Stomach (tissue), 8 donors: ENCODE measurements at regions not wholly inside any gene's neighbourhood (a gene's known extent, or its start where the extent isn't known, plus 50 kb on each side); places are given as distances from the start of the nearest gene placed in this dataset.

ENCODE experiments used
- DNase-seq, 2 donors: peaks; one replicate each; pipeline versions ENCODE4 v3.0.0 to v3.0.0-alpha.2; 2013 to 2019
- H3K27ac ChIP-seq, 5 donors: fragments of 200-600 bp in 4 of 5; sonication (generic) in 4 of 5; one replicate each; pipeline ENCODE4 v1.5.1; 2013 to 2019; ENCODE audit warnings: mild to moderate bottlenecking in 1 of 5, moderate library complexity in 1 of 5
- H3K27me3 ChIP-seq, 3 donors: fragments of 200-600 bp; sonication (generic); one replicate each; pipeline ENCODE4 v1.5.1; 2017 to 2019; ENCODE audit warnings: mixed run types in 1 of 3
- H3K36me3 ChIP-seq, 4 donors: fragments of 200-600 bp; sonication (generic); 1 replicate in 3 of 4; 2 replicates in 1 of 4; pipeline ENCODE4 v1.5.1; 2016 to 2019
- H3K4me1 ChIP-seq, 4 donors: fragments of 200-600 bp; sonication (generic); one replicate each; pipeline ENCODE4 v1.5.1; 2016 to 2019
- H3K4me3 ChIP-seq, 4 donors: fragments of 200-600 bp; sonication (generic) in 3 of 4; one replicate each; pipeline ENCODE4 v1.5.1; 2016 to 2019; ENCODE audit warnings: mild to moderate bottlenecking in 1 of 4
- H3K9me3 ChIP-seq, 4 donors: fragments of 200-600 bp; sonication (generic); one replicate each; pipeline ENCODE4 v1.5.1; 2016 to 2019
- EP300 ChIP-seq: sonication (generic); formaldehyde crosslinking; IDR thresholded peaks from one replicate; pipeline ENCODE4 v1.6.1; 2017; ENCODE audit warnings: antibody characterized with exemption
- POLR2A ChIP-seq, 4 donors: fragments of 450-650 bp; IDR thresholded peaks; one replicate each; pipeline ENCODE4 v1.6.1; 2016; ENCODE audit warnings: antibody characterized with exemption in 4 of 4, control low read depth in 2 of 4, mild to moderate bottlenecking in 1 of 4, moderate library complexity in 1 of 4
- POLR2AphosphoS5 ChIP-seq, 3 donors: sonication (generic); formaldehyde crosslinking; IDR thresholded peaks; one replicate each; pipeline ENCODE4 v1.6.1; 2016; ENCODE audit warnings: antibody characterized with exemption in 3 of 3
- WGBS, 5 donors: extraction: QIAGEN DNeasy Blood & Tissue Kit in 3 of 5; methylation state at CpG; one replicate each; pipeline versions ENCODE4 v1.1.5 to v1.1.7; 2013 to 2018; 5-methylcytosine and 5-hydroxymethylcytosine counted together
- intact Hi-C: fragments of 100-400 bp; cut with DNase I; formaldehyde crosslinking; loops from one replicate; pipeline ENCODE4 v1.15.1; 2023; ENCODE audit warnings: low total_unique reads
- TF ChIP-seq, protein P1 (sequence below), 7 experiments: fragments of 450-650 bp in 4 of 7; fragments of 200-600 bp in 3 of 7; sonication (generic) in 3 of 7; IDR thresholded peaks; one replicate each; pipeline ENCODE4 v1.5.1; 2016 to 2019; ENCODE audit warnings: antibody characterized with exemption in 7 of 7, control low read depth in 2 of 7, mild to moderate bottlenecking in 1 of 7
- donor health status: healthy with polysubstance abuse.
- donor health status: Bipolar disorder and iron deficiency.
- donor health status: healthy.

GRCh38 chr1:186568221-186568620 is 107.3 kb upstream of the PDC start:
- Histone ChIP-seq H3K9me3 (no peaks in the 10 kb centered on the region), H3K4me3 (no peak overlapping the region), H3K36me3 (no peaks in the 10 kb centered on the region), H3K27ac (no peak overlapping the region), H3K27me3 (no peaks in the 10 kb centered on the region), H3K4me1 (no peaks in the 10 kb centered on the region)
- WGBS, 5 donors, result 21 to 57% (median 54%) methylated on average over 2 of the region's 2 CpGs
- TF ChIP-seq POLR2A (IDR thresholded peaks at IDR 0.05) (no peak), POLR2AphosphoS5 (IDR thresholded peaks at IDR 0.05) (no peak), EP300 (no peak)
- TF ChIP-seq, protein P1, sequence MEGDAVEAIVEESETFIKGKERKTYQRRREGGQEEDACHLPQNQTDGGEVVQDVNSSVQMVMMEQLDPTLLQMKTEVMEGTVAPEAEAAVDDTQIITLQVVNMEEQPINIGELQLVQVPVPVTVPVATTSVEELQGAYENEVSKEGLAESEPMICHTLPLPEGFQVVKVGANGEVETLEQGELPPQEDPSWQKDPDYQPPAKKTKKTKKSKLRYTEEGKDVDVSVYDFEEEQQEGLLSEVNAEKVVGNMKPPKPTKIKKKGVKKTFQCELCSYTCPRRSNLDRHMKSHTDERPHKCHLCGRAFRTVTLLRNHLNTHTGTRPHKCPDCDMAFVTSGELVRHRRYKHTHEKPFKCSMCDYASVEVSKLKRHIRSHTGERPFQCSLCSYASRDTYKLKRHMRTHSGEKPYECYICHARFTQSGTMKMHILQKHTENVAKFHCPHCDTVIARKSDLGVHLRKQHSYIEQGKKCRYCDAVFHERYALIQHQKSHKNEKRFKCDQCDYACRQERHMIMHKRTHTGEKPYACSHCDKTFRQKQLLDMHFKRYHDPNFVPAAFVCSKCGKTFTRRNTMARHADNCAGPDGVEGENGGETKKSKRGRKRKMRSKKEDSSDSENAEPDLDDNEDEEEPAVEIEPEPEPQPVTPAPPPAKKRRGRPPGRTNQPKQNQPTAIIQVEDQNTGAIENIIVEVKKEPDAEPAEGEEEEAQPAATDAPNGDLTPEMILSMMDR (IDR thresholded peaks at IDR 0.05), result no peak
- intact Hi-C loops, result no loop called here
- no peak for DNase-seq

- whole genome bisulfite sequencing, 5 donors, result 19 to 48% (median 32%) methylated on average over 3 of the region's 3 CpGs
- TF ChIP-seq EP300 (no peak), POLR2AphosphoS5 (IDR thresholded peaks at IDR 0.05) (no peak)
- intact Hi-C loops, result no loop called here
- no peaks in the 10 kb centered on the region for H3K27me3 ChIP-seq
- no peaks in the 10 kb centered on the region for H3K9me3 ChIP-seq
- no peak overlapping the region for H3K4me3 ChIP-seq
- H3K4me1 ChIP-seq, result no peaks in the 10 kb centered on the region
- H3K36me3 ChIP-seq, result no peaks in the 10 kb centered on the region
- no peak for DNase-seq
- no peak overlapping the region for H3K27ac ChIP-seq
Measured at GRCh38 chr1:186566140-186566855, 105.4 kb upstream of the PDC start.

DNA sequence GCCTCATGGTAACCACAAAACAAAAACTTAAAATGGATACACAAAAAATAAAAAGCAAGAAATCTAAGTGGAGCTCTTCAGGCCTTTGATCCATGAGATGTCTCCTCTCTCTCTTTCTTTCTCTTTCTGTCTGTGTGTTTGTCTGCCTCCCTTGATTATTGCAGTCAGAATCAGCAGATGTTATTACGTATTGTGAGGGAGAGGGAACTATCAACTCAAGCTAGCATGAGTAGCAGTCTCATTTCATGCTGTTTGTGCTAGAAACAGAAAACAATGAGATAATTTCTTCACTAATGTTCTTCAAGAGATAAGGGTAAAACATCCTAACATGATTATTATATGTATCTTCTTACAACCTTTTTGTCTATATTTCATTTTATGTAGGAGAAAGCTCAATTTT is 103.7 kb upstream of the PDC start:
- intact Hi-C loops, result no loop called here
- Histone ChIP-seq H3K27ac (no peak overlapping the region), H3K27me3 (no peaks in the 10 kb centered on the region), H3K4me1 (no peaks in the 10 kb centered on the region), H3K9me3 (no peaks in the 10 kb centered on the region), H3K36me3 (no peaks in the 10 kb centered on the region), H3K4me3 (no peak overlapping the region)
- 65 to 90% (median 76%) methylated on average over 1 of the region's 1 CpG for WGBS, 5 donors
- peak in 1 of 2 donors; percentile 9 for DNase-seq
- TF ChIP-seq EP300 (no peak), POLR2AphosphoS5 (IDR thresholded peaks at IDR 0.05) (no peak), POLR2A (IDR thresholded peaks at IDR 0.05) (no peak)
- TF ChIP-seq, protein P1 (IDR thresholded peaks at IDR 0.05), result no peak

DNA sequence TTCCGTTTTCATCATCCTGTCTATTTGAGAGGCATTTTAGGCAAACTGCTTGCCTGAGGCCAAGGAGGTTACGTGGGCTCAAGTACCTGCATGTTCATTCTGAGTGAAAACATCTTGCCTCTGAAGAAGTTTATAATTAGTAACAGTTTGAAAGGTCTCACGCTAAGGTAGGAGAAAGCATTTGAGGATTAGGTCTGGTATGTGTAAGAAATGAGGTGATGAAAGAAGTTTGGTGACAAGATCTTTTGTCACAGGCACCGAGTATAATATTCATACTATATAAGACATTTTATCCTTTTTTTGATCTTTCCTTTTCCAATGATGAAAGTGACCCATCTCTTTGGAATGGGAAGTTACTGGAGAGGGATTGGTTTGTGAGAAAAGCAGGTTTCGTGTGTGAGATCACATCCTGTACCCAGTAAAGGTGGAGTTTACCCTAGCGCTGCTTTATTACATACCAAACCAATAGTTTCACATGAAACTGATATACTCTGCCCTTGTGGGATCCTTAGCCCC is 98.7 kb upstream of the PDC start:
- intact Hi-C loops, result no loop called here
- Histone ChIP-seq H3K9me3 (no peaks in the 10 kb centered on the region), H3K27ac (no peak overlapping the region), H3K27me3 (no peaks in the 10 kb centered on the region), H3K4me1 (no peaks in the 10 kb centered on the region), H3K4me3 (no peak overlapping the region), H3K36me3 (no peaks in the 10 kb centered on the region)
- no peak for DNase-seq
- TF ChIP-seq, protein P1 (IDR thresholded peaks at IDR 0.05), result no peak
- TF ChIP-seq POLR2AphosphoS5 (IDR thresholded peaks at IDR 0.05), result no peak
- 77 to 81% (median 78%) methylated on average over 6 of the region's 6 CpGs for WGBS, 5 donors

DNA sequence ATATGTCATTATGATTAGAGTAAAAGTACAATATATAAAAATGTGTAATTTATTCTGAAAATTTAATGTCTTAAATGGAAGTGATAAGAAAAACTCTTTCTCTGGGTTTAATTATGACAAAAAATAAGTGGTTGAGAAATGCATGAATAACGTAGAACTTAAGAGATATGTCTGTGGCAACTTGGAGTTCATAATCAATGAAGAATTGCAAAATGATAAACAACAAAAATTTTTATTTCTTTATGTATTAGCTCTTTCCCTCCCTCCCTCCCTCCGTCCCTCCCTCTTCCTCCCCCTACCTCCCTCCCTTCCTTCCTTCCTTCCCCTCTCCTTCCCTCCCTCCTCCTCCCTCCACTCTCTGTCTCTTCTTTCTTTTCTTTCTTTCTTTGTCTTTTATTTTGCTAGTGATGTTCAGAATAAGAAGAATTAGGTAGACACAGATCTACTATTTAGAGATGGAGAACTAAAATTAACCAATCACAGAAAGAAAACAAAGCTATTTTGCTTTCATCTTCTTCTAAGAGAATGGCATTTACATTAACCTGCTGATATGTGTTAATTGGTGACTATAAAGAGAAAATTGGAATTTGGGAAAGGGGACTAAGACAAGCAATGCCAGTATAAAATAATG is 96.3 kb upstream of the PDC start:
- Histone ChIP-seq H3K27me3 (no peaks in the 10 kb centered on the region), H3K4me1 (no peaks in the 10 kb centered on the region), H3K36me3 (no peaks in the 10 kb centered on the region), H3K9me3 (peaks cover 0 to 9% (median 4%) of the 10 kb centered on the region in 4 donors), H3K27ac (no peak overlapping the region), H3K4me3 (no peak overlapping the region)
- TF ChIP-seq POLR2A (IDR thresholded peaks at IDR 0.05) (no peak), EP300 (no peak), POLR2AphosphoS5 (IDR thresholded peaks at IDR 0.05) (no peak)
- TF ChIP-seq, protein P1 (IDR thresholded peaks at IDR 0.05), result no peak
- intact Hi-C loops, result no loop called here
- WGBS, 5 donors, result 64 to 79% (median 72%) methylated on average over 2 of the region's 2 CpGs
- no peak for DNase-seq
